ENCODE measurements at regions not wholly inside any gene's neighbourhood (a gene's known extent, or its start where the extent isn't known, plus 50 kb on each side); places are given as distances from the start of the nearest gene placed in this dataset.

DNA sequence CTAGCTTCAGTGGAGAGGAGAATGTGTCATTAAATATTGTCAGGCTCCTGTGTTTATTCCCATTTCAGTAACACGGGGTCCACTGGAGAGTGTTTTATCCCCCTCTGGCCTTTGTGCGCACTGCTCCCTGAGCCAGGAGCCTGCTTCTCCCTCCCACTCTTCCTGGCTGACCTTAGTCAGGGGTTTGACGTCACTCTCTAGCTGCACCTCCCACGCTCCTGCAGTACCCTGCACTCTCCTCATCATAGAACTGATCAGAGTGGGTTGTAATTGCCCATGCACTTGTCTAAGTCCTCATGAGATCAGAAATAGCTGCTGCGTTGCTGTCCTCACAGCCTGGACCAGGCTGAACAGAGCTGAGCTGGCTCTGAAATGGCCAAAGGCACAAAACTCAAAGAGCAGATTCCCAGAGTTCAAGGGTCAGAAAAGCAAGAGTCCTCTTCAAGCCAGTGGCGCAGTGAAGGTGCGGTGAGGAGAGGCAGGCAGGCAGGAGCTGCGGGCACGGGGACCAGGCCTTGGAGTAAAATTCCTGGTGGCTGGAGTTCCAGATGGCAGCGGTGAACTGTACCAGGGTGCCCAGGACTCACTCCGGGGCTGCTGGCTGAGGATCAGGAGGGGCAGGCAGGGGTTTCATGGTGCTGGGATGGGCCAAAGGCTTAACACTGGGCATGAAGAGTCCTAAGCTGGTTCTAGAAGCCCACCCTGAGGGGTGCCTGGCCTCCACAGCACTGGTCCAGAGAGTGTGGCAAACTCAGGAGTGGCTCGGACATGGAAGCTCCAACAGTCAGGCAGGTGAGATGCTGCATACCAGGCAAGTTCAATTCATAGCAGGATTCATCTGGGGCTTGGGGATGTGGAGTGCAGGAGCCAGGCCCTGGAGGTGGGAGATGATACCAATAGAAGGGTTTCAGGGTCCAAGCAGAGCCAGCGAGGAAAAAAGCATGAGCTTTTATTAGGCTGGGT lies 170.9 kb downstream of the SCP2D1 start:
- TF ChIP-seq, protein P1, sequence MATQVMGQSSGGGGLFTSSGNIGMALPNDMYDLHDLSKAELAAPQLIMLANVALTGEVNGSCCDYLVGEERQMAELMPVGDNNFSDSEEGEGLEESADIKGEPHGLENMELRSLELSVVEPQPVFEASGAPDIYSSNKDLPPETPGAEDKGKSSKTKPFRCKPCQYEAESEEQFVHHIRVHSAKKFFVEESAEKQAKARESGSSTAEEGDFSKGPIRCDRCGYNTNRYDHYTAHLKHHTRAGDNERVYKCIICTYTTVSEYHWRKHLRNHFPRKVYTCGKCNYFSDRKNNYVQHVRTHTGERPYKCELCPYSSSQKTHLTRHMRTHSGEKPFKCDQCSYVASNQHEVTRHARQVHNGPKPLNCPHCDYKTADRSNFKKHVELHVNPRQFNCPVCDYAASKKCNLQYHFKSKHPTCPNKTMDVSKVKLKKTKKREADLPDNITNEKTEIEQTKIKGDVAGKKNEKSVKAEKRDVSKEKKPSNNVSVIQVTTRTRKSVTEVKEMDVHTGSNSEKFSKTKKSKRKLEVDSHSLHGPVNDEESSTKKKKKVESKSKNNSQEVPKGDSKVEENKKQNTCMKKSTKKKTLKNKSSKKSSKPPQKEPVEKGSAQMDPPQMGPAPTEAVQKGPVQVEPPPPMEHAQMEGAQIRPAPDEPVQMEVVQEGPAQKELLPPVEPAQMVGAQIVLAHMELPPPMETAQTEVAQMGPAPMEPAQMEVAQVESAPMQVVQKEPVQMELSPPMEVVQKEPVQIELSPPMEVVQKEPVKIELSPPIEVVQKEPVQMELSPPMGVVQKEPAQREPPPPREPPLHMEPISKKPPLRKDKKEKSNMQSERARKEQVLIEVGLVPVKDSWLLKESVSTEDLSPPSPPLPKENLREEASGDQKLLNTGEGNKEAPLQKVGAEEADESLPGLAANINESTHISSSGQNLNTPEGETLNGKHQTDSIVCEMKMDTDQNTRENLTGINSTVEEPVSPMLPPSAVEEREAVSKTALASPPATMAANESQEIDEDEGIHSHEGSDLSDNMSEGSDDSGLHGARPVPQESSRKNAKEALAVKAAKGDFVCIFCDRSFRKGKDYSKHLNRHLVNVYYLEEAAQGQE (IDR thresholded peaks at IDR 0.05; ENCODE audit: insufficient replicate concordance, low read depth), result no peak
- TF ChIP-seq, protein P2, sequence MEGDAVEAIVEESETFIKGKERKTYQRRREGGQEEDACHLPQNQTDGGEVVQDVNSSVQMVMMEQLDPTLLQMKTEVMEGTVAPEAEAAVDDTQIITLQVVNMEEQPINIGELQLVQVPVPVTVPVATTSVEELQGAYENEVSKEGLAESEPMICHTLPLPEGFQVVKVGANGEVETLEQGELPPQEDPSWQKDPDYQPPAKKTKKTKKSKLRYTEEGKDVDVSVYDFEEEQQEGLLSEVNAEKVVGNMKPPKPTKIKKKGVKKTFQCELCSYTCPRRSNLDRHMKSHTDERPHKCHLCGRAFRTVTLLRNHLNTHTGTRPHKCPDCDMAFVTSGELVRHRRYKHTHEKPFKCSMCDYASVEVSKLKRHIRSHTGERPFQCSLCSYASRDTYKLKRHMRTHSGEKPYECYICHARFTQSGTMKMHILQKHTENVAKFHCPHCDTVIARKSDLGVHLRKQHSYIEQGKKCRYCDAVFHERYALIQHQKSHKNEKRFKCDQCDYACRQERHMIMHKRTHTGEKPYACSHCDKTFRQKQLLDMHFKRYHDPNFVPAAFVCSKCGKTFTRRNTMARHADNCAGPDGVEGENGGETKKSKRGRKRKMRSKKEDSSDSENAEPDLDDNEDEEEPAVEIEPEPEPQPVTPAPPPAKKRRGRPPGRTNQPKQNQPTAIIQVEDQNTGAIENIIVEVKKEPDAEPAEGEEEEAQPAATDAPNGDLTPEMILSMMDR (IDR thresholded peaks at IDR 0.05; ENCODE audit: insufficient read depth, low read length), result no peak
- no peak for TF ChIP-seq POLR2AphosphoS5 (IDR thresholded peaks at IDR 0.05; ENCODE audit: low read depth)
- TF ChIP-seq SPI1 (IDR thresholded peaks at IDR 0.05; ENCODE audit: borderline replicate concordance, low read depth), result no peak
- TF ChIP-seq GABPA (IDR thresholded peaks at IDR 0.05; ENCODE audit: low read depth), result no peak

All from HL-60 (cell line).